ENCODE measurements at regions not wholly inside any gene's neighbourhood (a gene's known extent, or its start where the extent isn't known, plus 50 kb on each side); places are given as distances from the start of the nearest gene placed in this dataset.

DNA sequence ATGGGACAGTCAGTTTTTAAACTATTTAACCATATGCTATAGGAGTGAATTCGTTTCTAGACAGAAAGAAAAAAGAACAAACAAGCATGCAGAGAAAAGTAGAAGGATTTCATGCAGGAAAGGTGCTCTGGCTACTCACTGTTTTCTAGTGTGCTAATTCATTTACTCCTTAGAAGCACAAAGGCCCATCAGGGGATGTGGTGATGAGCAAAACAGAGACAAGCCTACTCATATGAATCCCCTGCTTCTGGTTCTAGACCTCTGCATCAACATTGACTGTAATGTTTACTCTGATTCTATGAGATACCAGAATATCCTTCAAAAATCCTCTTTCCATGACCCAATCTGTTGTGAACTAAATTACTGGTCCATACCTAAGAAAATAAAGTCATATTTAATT, 801.9 kb downstream of the PLOD2 start:
- Mint-ChIP-seq H3K9me3 (ENCODE audit: low read depth, unreplicated experiment) (peaks cover 20% of the 10 kb centered on the region), H3K4me1 (ENCODE audit: low read depth, unreplicated experiment) (no peaks in the 10 kb centered on the region), H3K27ac (ENCODE audit: unreplicated experiment) (no peak overlapping the region), H3K27me3 (ENCODE audit: unreplicated experiment) (no peaks in the 10 kb centered on the region), H3K4me3 (ENCODE audit: low read depth, unreplicated experiment) (no peak overlapping the region), H3K36me3 (ENCODE audit: insufficient read depth, unreplicated experiment) (no peaks in the 10 kb centered on the region)
- intact Hi-C loops (cut with micrococcal nuclease; ENCODE audit: unreplicated experiment): no loop called here
- DNase-seq: no peak
- BruUV-seq (replicated peaks): no TSS peak
- TF ChIP-seq CTCF (IDR thresholded peaks at IDR 0.05; ENCODE audit: unreplicated experiment): no peak
- CTCF ChIA-PET: no interaction called here

- no peak overlapping the region for H3K4me3 Mint-ChIP-seq (ENCODE audit: low read depth, unreplicated experiment)
- H3K4me1 Mint-ChIP-seq (ENCODE audit: low read depth, unreplicated experiment): no peaks in the 10 kb centered on the region
- peaks cover 6% of the 10 kb centered on the region for H3K9me3 Mint-ChIP-seq (ENCODE audit: low read depth, unreplicated experiment)
- BruUV-seq (replicated peaks): no TSS peak
- TF ChIP-seq CTCF (IDR thresholded peaks at IDR 0.05; ENCODE audit: unreplicated experiment): no peak
- CTCF ChIA-PET: no interaction called here
- intact Hi-C loops (cut with micrococcal nuclease; ENCODE audit: unreplicated experiment): no loop called here
- no peaks in the 10 kb centered on the region for H3K36me3 Mint-ChIP-seq (ENCODE audit: insufficient read depth, unreplicated experiment)
- DNase-seq: no peak
- no peaks in the 10 kb centered on the region for H3K27me3 Mint-ChIP-seq (ENCODE audit: unreplicated experiment)
- no peak overlapping the region for H3K27ac Mint-ChIP-seq (ENCODE audit: unreplicated experiment)
Measured at GRCh38 chr3:145368748-145369147, 792.2 kb downstream of the PLOD2 start.

GRCh38 chr3:145370870-145371269, 790.1 kb downstream of the PLOD2 start:
- CTCF ChIA-PET: no interaction called here
- intact Hi-C loops (cut with micrococcal nuclease; ENCODE audit: unreplicated experiment): no loop called here
- Mint-ChIP-seq H3K4me1 (ENCODE audit: low read depth, unreplicated experiment) (no peaks in the 10 kb centered on the region), H3K4me3 (ENCODE audit: low read depth, unreplicated experiment) (no peak overlapping the region), H3K9me3 (ENCODE audit: low read depth, unreplicated experiment) (peaks cover 4% of the 10 kb centered on the region), H3K36me3 (ENCODE audit: insufficient read depth, unreplicated experiment) (no peaks in the 10 kb centered on the region), H3K27ac (ENCODE audit: unreplicated experiment) (no peak overlapping the region), H3K27me3 (ENCODE audit: unreplicated experiment) (no peaks in the 10 kb centered on the region)
- no peak for TF ChIP-seq CTCF (IDR thresholded peaks at IDR 0.05; ENCODE audit: unreplicated experiment)
- no peak for DNase-seq
- no TSS peak for BruUV-seq (replicated peaks)

DNA sequence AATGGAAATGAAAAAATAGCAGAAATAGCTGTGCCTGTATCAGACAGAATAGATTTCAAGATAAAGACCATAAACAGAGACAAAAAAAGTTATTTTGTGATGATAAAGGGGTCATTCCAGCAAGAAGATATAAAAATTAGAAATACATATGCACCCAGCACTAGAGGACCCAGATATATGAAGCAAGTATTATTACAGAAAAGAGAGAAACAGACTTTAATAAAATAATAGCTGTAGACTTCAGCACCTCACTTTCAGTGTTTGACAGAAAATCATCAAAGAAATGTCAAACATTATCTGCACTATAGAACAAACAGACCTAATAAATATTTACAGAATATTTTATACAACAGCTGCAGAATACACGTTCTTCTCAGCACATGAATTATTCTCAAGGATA, 783.7 kb downstream of the PLOD2 start:
- no TSS peak for BruUV-seq (replicated peaks)
- Mint-ChIP-seq H3K27ac (ENCODE audit: unreplicated experiment) (no peak overlapping the region), H3K4me3 (ENCODE audit: low read depth, unreplicated experiment) (no peak overlapping the region), H3K4me1 (ENCODE audit: low read depth, unreplicated experiment) (no peaks in the 10 kb centered on the region), H3K27me3 (ENCODE audit: unreplicated experiment) (no peaks in the 10 kb centered on the region), H3K9me3 (ENCODE audit: low read depth, unreplicated experiment) (peaks cover 2% of the 10 kb centered on the region), H3K36me3 (ENCODE audit: insufficient read depth, unreplicated experiment) (no peaks in the 10 kb centered on the region)
- TF ChIP-seq CTCF (IDR thresholded peaks at IDR 0.05; ENCODE audit: unreplicated experiment): no peak
- CTCF ChIA-PET: interaction anchor here (0.6 kb wide), 1 partner anchor 11 kb away, joined by 3 read pairs; no protein-coding TSS in a partner anchor
- intact Hi-C loops (cut with micrococcal nuclease; ENCODE audit: unreplicated experiment): no loop called here
- no peak for DNase-seq

GRCh38 chr3:145383416-145383815, 777.6 kb downstream of the PLOD2 start:
- CTCF ChIA-PET: no interaction called here
- no TSS peak for BruUV-seq (replicated peaks)
- no peaks in the 10 kb centered on the region for H3K27me3 Mint-ChIP-seq (ENCODE audit: unreplicated experiment)
- H3K4me3 Mint-ChIP-seq (ENCODE audit: low read depth, unreplicated experiment): no peak overlapping the region
- H3K9me3 Mint-ChIP-seq (ENCODE audit: low read depth, unreplicated experiment): peaks cover 3% of the 10 kb centered on the region
- no peaks in the 10 kb centered on the region for H3K36me3 Mint-ChIP-seq (ENCODE audit: insufficient read depth, unreplicated experiment)
- DNase-seq: no peak
- intact Hi-C loops (cut with micrococcal nuclease; ENCODE audit: unreplicated experiment): no loop called here
- no peak for TF ChIP-seq CTCF (IDR thresholded peaks at IDR 0.05; ENCODE audit: unreplicated experiment)
- no peaks in the 10 kb centered on the region for H3K4me1 Mint-ChIP-seq (ENCODE audit: low read depth, unreplicated experiment)
- no peak overlapping the region for H3K27ac Mint-ChIP-seq (ENCODE audit: unreplicated experiment)

All from Calu3 (cell line).